IPS-18c (cell line): ENCODE measurements at regions not wholly inside any gene's neighbourhood (a gene's known extent, or its start where the extent isn't known, plus 50 kb on each side); places are given as distances from the start of the nearest gene placed in this dataset.

Source experiments
- H3K4me3 ChIP-seq: 2 replicates; pipeline ENCODE4 v1.7.0; 2013; ENCODE audit warnings: low read depth, mild to moderate bottlenecking, low read length, moderate library complexity; ENCODE audit not compliant: insufficient read depth
- H3K9me3 ChIP-seq: one replicate; pipeline ENCODE4 v1.6.1; 2013; ENCODE audit warnings: mild to moderate bottlenecking, low read length, moderate library complexity; ENCODE audit not compliant: control insufficient read depth, insufficient read depth

DNA sequence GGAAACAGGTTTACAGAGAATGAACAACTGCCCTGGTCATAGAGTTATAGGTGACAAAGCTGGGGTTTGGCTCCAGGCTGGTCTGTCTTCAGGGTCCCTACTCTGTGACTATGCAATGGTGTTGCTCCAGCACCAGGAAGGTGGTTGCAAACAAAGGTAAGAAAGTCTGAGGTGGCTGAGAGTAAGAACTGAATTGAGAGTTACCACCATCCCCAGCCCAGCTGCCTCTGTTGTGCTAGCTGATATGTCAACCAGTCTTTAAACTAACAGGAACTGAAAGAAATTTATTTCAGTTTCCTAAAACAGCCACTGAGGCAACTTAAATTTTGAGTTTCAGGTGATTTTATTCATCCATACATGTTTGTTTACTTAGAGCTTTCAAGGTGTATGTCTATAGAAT, 111.0 kb upstream of the LRIG3 start:
- Histone ChIP-seq H3K4me3 (no peak overlapping the region), H3K9me3 (no peaks in the 10 kb centered on the region)

DNA sequence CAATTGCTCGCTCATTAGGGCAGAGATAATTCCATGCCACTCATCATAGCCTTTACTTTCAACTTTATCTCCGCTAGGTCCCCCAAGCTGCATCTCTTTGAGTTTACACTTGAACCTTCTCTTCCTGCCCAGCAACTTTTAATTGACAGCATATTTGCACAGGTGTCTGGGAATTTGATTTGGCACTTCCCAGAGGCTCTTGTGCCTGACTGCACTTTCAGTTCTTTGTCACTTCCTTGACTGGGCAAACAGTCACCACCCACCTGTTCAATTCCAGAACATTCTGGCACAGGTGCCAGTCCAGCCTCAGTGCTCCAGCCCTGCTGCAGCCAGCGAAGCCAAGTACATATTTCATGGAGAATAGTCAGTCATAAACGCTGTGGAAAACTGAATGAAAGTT, 110.1 kb upstream of the LRIG3 start:
- H3K9me3 ChIP-seq: no peaks in the 10 kb centered on the region
- no peak overlapping the region for H3K4me3 ChIP-seq

DNA sequence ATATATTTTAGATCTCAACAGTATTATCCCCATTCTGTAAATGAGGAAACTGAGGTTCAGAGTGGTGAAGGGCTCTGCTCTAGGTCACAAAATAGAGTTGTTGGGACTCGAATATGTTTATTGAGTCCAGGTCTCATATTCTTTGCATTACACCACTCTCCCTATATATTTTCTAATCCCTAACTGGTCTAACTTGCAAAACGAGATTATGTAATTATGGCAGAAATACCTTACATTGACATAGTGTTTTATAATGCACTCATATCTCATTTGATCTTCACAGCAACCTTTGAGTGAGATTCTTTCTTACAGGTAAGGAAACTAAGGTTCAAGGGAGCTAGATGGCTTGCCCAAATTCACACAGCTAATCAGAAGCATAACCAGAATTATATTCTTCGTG, 106.9 kb upstream of the LRIG3 start:
- Histone ChIP-seq H3K4me3 (no peak overlapping the region), H3K9me3 (no peaks in the 10 kb centered on the region)

DNA sequence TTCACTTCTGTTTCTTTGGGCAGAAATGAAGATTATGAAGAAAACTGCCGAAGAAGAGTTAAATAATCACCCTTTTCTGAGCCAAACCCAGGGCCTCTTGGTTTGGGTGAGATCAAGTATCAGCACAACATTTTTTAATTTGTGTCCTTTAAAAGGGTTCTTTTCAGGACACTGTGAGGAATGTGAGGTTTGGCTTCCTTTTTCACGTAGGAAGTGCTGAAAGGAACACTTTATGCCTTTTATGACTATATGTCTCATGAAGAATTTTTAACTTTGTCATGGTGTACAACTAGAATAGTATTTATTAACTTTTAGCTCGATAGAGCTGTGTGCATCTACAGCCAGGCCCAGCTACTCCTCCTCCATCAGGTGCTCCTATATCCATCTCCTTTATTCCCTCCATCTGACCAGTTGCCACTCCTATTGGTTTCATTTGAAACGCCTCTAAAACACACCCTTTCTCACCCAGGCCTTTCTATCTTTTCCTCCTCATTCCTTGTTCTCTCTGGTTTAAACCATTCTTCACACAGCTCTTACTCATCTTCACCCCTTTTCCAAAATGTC, 103.6 kb upstream of the LRIG3 start:
- H3K9me3 ChIP-seq: no peaks in the 10 kb centered on the region
- no peak overlapping the region for H3K4me3 ChIP-seq

DNA sequence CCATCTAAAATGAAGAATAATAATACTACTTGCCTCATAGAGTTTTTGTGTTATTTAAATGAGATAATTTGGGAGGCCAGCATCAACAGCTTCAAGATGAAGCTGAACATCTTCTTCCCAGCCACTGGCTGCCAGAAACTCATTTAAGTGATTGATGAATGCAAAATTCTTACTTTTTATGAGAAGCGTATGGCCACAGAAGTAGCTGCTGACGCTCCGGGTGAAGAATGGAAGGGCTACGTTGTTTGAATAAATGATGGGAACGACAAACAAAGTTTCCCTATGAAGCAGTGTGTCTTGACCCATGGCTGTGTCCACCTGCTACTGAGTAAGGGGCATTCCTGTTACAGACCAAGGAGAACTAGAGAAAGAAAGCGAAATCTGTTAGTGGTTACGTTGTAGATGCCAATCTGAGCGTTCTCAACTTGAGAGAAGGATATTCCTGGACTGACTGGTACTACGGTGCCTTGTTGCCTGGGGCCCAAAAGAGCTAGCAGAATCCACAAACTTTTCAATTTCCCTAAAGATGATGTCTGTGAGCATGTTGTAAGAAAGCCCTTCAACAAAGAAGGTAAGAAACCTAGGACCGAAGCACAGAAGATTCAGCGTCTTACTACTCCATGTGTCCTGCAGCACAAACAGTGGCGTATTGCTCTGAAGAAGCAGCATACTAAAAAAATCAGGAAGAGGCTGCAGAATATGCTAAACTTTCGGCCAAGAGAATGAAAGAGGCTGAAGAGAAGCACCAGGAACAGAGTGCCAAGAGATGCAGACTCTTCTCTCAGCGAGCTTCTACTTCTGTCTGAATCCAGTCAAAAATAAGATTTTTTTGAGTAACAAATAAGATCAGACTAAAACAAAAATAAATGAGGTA, 100.0 kb upstream of the LRIG3 start:
- no peak overlapping the region for H3K4me3 ChIP-seq
- H3K9me3 ChIP-seq: no peaks in the 10 kb centered on the region

DNA sequence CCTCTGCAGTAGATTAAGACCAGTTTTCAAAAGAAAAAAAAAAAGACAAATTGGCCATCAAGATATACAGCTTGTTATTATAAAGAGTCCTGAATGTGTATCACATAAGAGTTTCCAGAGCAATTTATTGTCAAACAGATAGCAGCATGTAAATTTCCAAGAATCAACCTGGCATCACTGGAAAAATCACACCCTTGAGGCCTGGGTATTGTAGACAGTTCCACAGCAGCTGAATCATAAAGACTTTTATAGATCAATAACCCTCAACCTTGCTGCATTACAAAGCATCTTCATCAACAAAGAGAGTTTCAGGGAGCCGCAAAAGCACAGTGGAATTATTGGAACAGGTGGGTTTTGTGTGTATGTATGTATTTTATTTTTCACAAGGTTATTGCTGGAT, 94.6 kb upstream of the LRIG3 start:
- Histone ChIP-seq H3K4me3 (no peak overlapping the region), H3K9me3 (no peaks in the 10 kb centered on the region)

DNA sequence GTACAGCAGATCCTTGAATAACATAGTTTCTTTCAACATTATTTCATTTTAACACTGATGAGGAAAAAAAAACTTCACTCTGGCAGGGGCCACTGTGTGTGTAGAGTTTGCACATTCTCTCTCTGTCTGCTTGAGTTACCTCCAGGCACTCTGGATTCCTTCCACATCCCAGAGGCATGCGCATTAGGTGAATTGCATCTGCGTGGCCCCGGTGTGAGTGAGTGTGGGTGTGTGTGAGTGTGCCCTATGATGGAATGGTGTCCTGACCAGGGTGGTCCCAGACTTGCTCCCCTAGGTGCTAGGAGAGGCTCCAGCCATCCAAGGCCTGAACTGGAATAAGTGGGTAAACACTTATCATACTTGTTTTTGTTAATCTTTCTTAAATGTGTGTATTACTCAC, 90.6 kb upstream of the LRIG3 start:
- no peaks in the 10 kb centered on the region for H3K9me3 ChIP-seq
- no peak overlapping the region for H3K4me3 ChIP-seq

DNA sequence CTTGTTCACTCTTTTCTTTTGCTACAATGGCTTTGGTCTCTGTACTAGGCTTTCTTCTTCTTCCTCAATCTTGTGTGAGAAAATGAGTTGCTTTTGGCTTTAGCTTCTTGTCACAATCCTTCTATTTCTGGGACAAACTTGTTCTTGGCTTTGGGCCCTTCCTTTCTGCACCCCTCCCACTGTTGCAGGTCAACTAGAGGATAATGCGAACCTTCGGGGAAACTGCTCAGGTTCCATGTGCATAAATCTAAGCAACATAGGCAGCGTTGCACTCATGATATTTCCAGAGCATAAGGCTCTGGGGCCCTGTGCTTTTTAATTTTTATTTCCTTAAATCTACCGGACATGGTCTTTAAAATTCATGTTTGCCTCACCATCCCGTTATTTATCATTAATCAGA, 89.8 kb upstream of the LRIG3 start:
- Histone ChIP-seq H3K4me3 (no peak overlapping the region), H3K9me3 (no peaks in the 10 kb centered on the region)

DNA sequence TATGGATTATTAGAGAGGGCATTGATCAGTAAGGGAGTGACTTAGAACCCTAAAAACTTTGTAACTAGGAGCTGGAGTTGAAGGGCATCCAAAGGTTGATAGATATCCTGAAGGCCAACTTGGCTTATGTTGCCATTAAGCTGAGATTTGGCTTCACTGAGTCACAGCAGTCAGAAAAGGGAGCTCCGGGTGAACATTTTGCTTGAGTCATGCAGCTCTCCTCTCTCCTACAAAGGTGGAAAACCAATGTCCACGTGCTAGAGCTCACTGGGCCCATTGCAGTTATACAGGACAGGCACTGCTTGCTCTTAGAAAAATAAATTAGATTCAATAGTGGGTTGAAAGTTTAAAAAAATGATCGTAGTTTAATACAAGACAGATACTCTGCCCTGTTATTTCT, 87.3 kb upstream of the LRIG3 start:
- H3K4me3 ChIP-seq: no peak overlapping the region
- H3K9me3 ChIP-seq: no peaks in the 10 kb centered on the region

DNA sequence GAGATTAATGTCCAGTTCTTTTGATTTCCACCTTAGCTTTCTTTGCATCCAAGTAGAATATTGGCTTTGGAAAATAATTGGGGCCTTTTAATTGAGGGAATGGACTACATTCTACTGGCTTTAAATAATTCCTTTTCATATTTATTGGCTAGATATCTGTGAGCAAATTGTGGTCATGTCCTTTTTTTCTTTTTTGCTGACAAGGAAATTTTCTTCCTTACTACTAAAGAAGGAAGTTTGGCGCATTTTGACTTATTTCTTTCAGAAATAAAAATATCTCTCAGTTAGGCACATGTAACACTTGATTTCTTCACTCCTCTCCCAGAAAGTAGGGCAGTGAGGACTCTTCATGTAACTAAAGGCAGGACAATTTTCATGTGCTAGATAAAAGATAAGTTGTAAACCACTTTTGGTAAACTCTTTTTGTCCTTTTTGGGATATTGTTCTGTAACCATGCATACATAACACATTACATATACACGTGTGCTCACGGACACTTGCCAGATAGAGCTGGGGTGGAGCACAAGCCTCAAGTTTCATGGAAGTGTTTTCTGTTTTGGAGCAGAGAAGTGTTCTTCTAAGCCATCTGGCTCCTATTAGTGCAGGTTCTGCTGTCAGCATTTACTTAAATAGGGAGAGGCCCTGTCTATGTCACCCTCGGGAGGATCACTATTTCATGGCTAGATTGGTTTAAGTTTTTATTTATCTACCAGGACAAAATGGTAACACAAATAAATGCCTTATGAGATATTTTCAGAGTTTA, 85.1 kb upstream of the LRIG3 start:
- Histone ChIP-seq H3K4me3 (no peak overlapping the region), H3K9me3 (no peaks in the 10 kb centered on the region)

DNA sequence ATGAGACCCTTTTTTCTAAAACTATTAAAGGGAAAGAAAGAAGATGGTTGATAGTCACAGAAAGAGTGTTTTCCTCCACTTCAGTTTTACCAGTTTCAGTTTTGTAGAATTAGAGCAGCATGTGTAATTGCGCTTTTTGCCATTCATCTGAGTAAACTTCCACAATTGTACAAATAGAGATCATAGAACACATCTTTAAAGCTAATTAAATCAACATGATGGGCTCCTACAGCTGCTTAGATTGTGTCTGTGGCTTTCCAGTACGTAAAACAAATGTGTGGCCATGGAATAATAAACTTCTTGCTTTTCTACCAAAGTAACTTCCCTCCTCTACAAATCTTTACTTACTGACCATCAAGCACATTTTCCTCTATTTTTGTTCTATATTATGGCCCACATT, 84.2 kb upstream of the LRIG3 start:
- Histone ChIP-seq H3K4me3 (no peak overlapping the region), H3K9me3 (no peaks in the 10 kb centered on the region)

DNA sequence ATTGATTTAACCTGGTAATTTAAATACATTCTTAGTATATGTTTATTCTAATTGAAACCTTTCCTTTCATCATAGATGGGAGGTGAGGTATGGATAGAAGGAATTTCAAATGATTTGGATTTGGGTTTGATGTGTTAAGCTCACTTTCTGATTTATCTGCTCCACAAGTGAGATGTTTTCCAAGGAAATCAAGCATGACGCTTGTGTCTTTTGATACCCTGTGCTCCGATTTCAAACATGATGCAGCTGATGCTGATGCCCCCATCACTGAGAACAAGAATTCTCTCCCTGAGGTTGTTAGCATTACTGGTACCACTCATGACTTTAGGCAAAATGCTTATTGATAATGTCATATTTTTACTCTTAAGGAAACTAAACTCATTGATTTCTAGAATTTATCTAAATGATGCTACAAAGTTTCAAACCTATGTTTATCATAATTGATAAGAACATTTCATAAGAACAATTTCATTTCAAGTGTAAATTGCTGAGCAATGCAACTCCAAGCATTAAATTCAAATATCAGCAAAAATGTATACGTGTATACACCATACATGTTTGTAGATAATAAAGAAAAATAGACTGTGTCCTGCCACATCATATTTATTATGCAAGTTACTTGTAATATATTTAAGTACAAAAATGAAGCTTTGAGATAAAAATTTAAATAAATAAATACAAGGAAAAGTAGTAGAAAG, 75.5 kb upstream of the LRIG3 start:
- no peaks in the 10 kb centered on the region for H3K9me3 ChIP-seq
- H3K4me3 ChIP-seq: no peak overlapping the region

DNA sequence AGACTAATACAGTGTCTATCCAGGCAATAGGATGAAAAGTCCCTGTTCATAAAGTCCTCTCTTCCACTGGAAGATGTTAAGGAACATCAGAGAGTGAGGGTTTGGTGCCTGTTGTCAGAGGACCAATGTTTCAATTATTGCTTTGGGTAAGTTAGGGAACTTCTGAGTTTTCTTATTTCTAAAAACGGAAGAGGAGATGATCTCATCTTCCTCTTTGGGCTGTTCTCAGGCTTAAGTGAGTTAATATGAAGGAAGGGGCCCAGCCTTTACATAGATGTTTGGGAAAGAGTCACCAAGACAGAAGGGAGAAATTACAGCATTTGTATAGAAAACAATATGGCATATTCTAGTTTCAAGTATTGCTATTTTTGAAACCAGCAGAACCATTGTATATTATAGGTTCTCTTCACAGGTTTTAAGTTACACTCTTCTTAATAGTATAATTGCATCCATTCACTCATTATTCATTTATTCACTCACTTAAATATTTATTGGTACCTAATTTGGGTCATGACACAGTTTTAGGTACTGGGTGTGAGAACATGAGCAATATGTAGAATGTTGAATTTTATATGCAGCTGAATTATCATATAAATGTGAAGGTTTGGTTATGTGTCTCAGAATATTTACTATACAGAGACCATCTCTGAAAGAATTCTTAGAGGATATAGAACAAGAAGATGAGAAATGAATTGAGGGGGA, 68.5 kb upstream of the LRIG3 start:
- no peaks in the 10 kb centered on the region for H3K9me3 ChIP-seq
- H3K4me3 ChIP-seq: no peak overlapping the region

DNA sequence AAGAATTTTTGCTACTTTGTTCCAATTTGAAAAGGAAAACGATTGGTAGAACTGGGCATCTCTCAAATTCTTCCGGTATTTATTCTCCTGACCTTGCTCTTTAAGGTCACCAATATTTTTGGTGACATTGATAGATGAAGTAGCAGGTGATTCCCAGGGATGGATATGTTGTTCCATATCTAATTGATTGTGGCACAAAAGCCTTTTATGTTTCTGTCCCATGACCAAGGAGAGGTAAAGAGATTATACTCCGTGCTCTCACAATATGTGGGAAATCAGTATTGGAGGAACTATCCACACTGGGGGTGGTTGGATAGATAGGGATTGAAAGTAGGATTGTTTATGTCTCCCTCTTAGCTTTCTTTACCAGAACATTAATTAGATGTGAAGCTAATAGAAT, 61.7 kb upstream of the LRIG3 start:
- no peaks in the 10 kb centered on the region for H3K9me3 ChIP-seq
- no peak overlapping the region for H3K4me3 ChIP-seq

DNA sequence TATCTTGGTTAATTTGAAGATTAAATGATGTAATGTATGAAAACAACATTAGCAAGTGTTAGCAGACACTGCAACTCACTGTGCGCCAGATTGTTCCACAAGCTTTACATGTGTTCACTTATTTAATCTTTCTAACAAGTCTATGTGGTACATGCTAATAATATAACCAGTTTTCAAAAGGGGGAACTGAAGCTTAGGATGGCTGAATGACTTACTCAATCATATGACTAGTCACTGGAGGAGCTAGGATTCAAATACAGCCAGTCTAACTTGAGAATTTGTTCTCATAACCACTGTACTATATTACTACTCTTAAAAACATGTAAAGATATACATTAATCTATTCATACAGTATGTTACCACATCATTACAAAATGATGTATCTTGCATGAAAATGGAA, 60.5 kb upstream of the LRIG3 start:
- H3K4me3 ChIP-seq: no peak overlapping the region
- H3K9me3 ChIP-seq: no peaks in the 10 kb centered on the region

DNA sequence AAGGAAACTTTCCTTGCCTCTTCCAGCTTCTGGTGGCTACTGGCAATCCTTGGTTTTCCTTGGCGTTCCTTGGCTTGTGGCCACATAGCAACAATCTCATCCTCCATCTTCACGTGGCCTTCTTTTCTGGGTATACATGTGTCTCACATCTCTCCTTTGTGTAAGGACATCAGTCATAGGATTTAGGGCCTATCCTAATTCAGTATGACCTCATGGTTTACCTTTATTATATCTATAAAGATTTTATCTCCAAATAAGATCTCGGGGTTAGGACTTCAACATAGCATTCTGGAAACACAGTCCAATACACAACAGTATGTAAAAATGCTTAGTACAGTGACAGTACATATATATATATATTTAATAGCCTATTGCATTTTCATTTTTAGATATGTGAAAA, 58.4 kb upstream of the LRIG3 start:
- Histone ChIP-seq H3K9me3 (no peaks in the 10 kb centered on the region), H3K4me3 (no peak overlapping the region)

DNA sequence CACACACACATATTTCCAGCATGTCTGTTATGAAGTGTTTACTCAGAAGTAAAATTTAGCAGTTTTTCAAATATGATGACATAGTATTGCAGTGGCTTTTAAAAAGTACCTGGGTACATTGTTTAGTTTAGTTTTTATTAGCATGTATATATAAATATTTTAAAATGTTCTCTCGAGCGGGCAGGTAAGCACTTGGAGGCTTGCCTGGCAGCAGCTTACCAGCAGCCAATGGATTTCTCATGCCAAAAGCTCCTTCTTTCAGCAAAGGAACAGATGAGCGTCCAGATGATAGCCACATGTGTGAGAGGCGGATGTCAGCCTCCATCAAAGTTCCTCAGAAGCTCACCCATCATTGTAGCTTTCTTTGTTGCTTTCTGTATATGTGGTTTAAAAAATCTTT, 57.2 kb upstream of the LRIG3 start:
- Histone ChIP-seq H3K4me3 (no peak overlapping the region), H3K9me3 (no peaks in the 10 kb centered on the region)
